ENCODE measurements at regions not wholly inside any gene's neighbourhood (a gene's known extent, or its start where the extent isn't known, plus 50 kb on each side); places are given as distances from the start of the nearest gene placed in this dataset.

DNA sequence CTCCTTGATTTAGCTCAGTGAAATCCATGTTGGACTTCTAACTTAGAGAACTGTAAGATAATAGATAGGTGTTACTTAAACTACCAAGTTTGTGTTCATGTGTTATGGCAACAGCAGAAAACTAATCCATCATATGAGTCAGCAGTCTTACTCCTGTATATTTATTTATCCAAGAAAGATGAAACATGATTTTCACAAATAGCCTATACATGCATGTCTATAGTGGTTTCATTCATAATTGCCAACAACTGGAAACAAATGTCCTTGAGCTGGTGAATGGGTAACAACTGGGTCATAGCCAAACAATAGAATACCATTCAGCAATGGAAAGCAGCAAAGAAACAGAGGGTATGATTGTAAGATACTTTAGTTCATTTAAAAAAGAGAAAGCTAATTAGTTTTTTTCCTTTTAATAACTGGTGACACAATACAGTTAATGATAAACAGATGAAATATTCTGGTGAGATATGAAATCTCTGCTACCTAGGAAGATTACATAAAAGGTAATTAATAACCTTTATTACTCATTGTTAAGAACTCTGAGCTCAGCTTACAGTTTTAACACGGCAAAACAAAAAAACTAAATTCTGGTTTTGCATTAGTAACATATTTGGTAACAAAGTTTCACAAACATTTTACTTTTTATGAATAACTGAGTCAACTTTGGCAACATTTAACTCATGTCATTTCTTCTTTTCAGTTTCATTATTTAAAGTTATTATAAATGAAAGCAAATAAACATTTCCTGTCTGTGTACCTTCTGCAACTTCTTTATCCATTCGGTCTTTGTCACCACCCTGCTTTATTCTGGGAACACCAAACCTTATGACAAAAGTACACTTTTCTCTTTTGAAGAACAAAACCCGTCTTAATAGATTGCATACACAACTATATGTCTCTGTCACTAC is 181.3 kb downstream of the LIG4 start:
- no peak for FAIRE-seq
- H3K4me1 ChIP-seq (ENCODE audit: insufficient read depth, low read length), result no peaks in the 10 kb centered on the region
- H3K36me3 Mint-ChIP-seq (ENCODE audit: low read depth, unreplicated experiment), result no peaks in the 10 kb centered on the region
- H3K79me2 ChIP-seq (ENCODE audit: insufficient read depth, low read length), result no peaks in the 10 kb centered on the region
- H3K27me3 Mint-ChIP-seq (ENCODE audit: low read depth, unreplicated experiment), result no peaks in the 10 kb centered on the region
- no peak overlapping the region for H3K4me3 ChIP-seq (ENCODE audit: insufficient read depth, low read depth, low read length)
- H3K9ac ChIP-seq (ENCODE audit: low read length), result no peak overlapping the region
- no peaks in the 10 kb centered on the region for H3K4me1 Mint-ChIP-seq (ENCODE audit: low read depth, unreplicated experiment)
- TF ChIP-seq EZH2 (IDR thresholded peaks at IDR 0.05; ENCODE audit: insufficient read depth, low read length), result no peak
- TF ChIP-seq, protein P1, sequence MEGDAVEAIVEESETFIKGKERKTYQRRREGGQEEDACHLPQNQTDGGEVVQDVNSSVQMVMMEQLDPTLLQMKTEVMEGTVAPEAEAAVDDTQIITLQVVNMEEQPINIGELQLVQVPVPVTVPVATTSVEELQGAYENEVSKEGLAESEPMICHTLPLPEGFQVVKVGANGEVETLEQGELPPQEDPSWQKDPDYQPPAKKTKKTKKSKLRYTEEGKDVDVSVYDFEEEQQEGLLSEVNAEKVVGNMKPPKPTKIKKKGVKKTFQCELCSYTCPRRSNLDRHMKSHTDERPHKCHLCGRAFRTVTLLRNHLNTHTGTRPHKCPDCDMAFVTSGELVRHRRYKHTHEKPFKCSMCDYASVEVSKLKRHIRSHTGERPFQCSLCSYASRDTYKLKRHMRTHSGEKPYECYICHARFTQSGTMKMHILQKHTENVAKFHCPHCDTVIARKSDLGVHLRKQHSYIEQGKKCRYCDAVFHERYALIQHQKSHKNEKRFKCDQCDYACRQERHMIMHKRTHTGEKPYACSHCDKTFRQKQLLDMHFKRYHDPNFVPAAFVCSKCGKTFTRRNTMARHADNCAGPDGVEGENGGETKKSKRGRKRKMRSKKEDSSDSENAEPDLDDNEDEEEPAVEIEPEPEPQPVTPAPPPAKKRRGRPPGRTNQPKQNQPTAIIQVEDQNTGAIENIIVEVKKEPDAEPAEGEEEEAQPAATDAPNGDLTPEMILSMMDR (IDR thresholded peaks at IDR 0.05; ENCODE audit: insufficient read depth, low read depth, low read length), result no peak
- H3K4me2 ChIP-seq (ENCODE audit: low read length), result no peak overlapping the region
- no peaks in the 10 kb centered on the region for H4K20me1 ChIP-seq (ENCODE audit: insufficient read depth, low read length)
- no peak overlapping the region for H3K27ac Mint-ChIP-seq (ENCODE audit: unreplicated experiment)
- H3K27me3 ChIP-seq (ENCODE audit: insufficient read depth, low read length), result no peaks in the 10 kb centered on the region
- H3K9me3 ChIP-seq (ENCODE audit: insufficient read depth, low read depth, low read length), result no peaks in the 10 kb centered on the region
- H3K36me3 ChIP-seq (ENCODE audit: insufficient read depth, low read length), result no peaks in the 10 kb centered on the region
- H2AFZ ChIP-seq (ENCODE audit: low read depth, low read length), result no peak overlapping the region
- no peak for DNase-seq (ENCODE audit: low read depth)
- no peak overlapping the region for H3K4me3 Mint-ChIP-seq (ENCODE audit: unreplicated experiment)
- no peaks in the 10 kb centered on the region for H3K9me3 Mint-ChIP-seq (ENCODE audit: unreplicated experiment)
- H3K27ac ChIP-seq (ENCODE audit: low read depth, low read length), result no peak overlapping the region

DNA sequence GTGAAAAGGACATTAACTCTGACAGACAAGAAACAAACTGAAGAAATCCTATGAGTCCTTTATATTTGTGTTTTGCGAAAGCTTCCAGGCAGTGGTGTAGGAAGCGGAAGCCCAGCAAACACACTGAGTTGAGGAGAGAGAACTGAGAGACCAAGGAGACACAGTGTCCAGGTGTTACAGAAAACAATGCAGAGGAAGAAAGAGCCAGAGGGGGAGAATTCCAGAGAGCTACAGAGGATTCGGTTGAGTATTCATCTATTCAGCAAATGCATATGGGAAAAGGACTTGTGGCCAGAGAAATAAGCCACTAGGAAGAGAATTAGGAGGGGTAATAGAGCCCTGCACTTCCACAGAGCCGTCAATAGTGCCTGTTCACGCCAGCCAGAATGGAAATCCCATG is 183.5 kb downstream of the LIG4 start:
- H2AFZ ChIP-seq (ENCODE audit: low read depth, low read length), result no peak overlapping the region
- DNase-seq (ENCODE audit: low read depth) (no peak), FAIRE-seq (no peak)
- Mint-ChIP-seq H3K27me3 (ENCODE audit: low read depth, unreplicated experiment) (no peaks in the 10 kb centered on the region), H3K9me3 (ENCODE audit: unreplicated experiment) (no peaks in the 10 kb centered on the region), H3K4me1 (ENCODE audit: low read depth, unreplicated experiment) (no peaks in the 10 kb centered on the region), H3K4me3 (ENCODE audit: unreplicated experiment) (no peak overlapping the region), H3K27ac (ENCODE audit: unreplicated experiment) (no peak overlapping the region), H3K36me3 (ENCODE audit: low read depth, unreplicated experiment) (no peaks in the 10 kb centered on the region)
- H3K79me2 ChIP-seq (ENCODE audit: insufficient read depth, low read length), result no peaks in the 10 kb centered on the region
- H3K27ac ChIP-seq (ENCODE audit: low read depth, low read length), result no peak overlapping the region
- H4K20me1 ChIP-seq (ENCODE audit: insufficient read depth, low read length), result no peaks in the 10 kb centered on the region
- H3K27me3 ChIP-seq (ENCODE audit: insufficient read depth, low read length), result no peaks in the 10 kb centered on the region
- no peaks in the 10 kb centered on the region for H3K9me3 ChIP-seq (ENCODE audit: insufficient read depth, low read depth, low read length)
- no peaks in the 10 kb centered on the region for H3K4me1 ChIP-seq (ENCODE audit: insufficient read depth, low read length)
- no peak overlapping the region for H3K4me2 ChIP-seq (ENCODE audit: low read length)
- no peak overlapping the region for H3K9ac ChIP-seq (ENCODE audit: low read length)
- H3K4me3 ChIP-seq (ENCODE audit: insufficient read depth, low read depth, low read length), result no peak overlapping the region
- no peaks in the 10 kb centered on the region for H3K36me3 ChIP-seq (ENCODE audit: insufficient read depth, low read length)
- TF ChIP-seq, protein P1 (IDR thresholded peaks at IDR 0.05; ENCODE audit: insufficient read depth, low read depth, low read length), result no peak
- TF ChIP-seq EZH2 (IDR thresholded peaks at IDR 0.05; ENCODE audit: insufficient read depth, low read length), result no peak

DNA sequence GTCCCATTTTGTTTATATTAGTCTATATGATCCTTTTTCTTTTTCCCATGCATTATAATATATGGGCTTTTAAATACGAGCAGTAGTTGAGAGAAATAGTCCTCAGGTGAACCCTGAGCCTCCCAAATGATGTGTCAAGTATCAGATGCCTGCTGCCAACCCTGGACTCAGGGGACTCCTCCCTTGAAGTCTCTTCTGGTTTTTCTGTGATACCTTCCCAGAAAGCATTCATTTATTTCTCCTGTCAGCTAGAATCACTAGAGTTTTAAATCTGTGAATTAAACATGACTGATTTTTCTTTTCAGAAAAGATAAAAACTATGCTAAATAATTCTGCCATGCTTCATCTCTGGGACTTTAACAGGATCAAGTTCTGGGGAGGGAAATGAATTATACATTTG is 184.6 kb downstream of the LIG4 start:
- no peaks in the 10 kb centered on the region for H3K9me3 ChIP-seq (ENCODE audit: insufficient read depth, low read depth, low read length)
- no peaks in the 10 kb centered on the region for H3K79me2 ChIP-seq (ENCODE audit: insufficient read depth, low read length)
- no peak for DNase-seq (ENCODE audit: low read depth)
- no peaks in the 10 kb centered on the region for H3K27me3 Mint-ChIP-seq (ENCODE audit: low read depth, unreplicated experiment)
- TF ChIP-seq, protein P1 (IDR thresholded peaks at IDR 0.05; ENCODE audit: insufficient read depth, low read depth, low read length), result no peak
- no peak for TF ChIP-seq EZH2 (IDR thresholded peaks at IDR 0.05; ENCODE audit: insufficient read depth, low read length)
- no peak overlapping the region for H3K4me3 Mint-ChIP-seq (ENCODE audit: unreplicated experiment)
- no peaks in the 10 kb centered on the region for H3K9me3 Mint-ChIP-seq (ENCODE audit: unreplicated experiment)
- H3K9ac ChIP-seq (ENCODE audit: low read length), result no peak overlapping the region
- H4K20me1 ChIP-seq (ENCODE audit: insufficient read depth, low read length), result no peaks in the 10 kb centered on the region
- no peaks in the 10 kb centered on the region for H3K27me3 ChIP-seq (ENCODE audit: insufficient read depth, low read length)
- H3K4me1 Mint-ChIP-seq (ENCODE audit: low read depth, unreplicated experiment), result no peaks in the 10 kb centered on the region
- no peaks in the 10 kb centered on the region for H3K4me1 ChIP-seq (ENCODE audit: insufficient read depth, low read length)
- H3K4me3 ChIP-seq (ENCODE audit: insufficient read depth, low read depth, low read length), result no peak overlapping the region
- no peak overlapping the region for H3K27ac Mint-ChIP-seq (ENCODE audit: unreplicated experiment)
- H3K27ac ChIP-seq (ENCODE audit: low read depth, low read length), result no peak overlapping the region
- H3K36me3 ChIP-seq (ENCODE audit: insufficient read depth, low read length), result no peaks in the 10 kb centered on the region
- no peaks in the 10 kb centered on the region for H3K36me3 Mint-ChIP-seq (ENCODE audit: low read depth, unreplicated experiment)
- H2AFZ ChIP-seq (ENCODE audit: low read depth, low read length), result no peak overlapping the region
- no peak overlapping the region for H3K4me2 ChIP-seq (ENCODE audit: low read length)
- FAIRE-seq, result no peak

Data from astrocyte (in vitro differentiated cells and primary cell).